OCI-LY1 (cell line): ENCODE measurements at regions not wholly inside any gene's neighbourhood (a gene's known extent, or its start where the extent isn't known, plus 50 kb on each side); places are given as distances from the start of the nearest gene placed in this dataset.

ENCODE experiments used
- EZH2 ChIP-seq: fragments of 200-600 bp; sonication (generic), shearing (Covaris generic); IDR thresholded peaks from 2 replicates; pipeline ENCODE4 v1.8.0; 2017; ENCODE audit warnings: borderline replicate concordance, mixed run types, mild to moderate bottlenecking, antibody characterized with exemption, low read length, moderate library complexity, mixed read lengths
- TF ChIP-seq, protein P1 (sequence below): fragments of 200-600 bp; sonication (generic), shearing (Covaris generic); IDR thresholded peaks from 2 replicates; pipeline ENCODE4 v1.5.1; 2017; ENCODE audit warnings: mild to moderate bottlenecking, antibody characterized with exemption, low read length, moderate library complexity, mixed read lengths

DNA sequence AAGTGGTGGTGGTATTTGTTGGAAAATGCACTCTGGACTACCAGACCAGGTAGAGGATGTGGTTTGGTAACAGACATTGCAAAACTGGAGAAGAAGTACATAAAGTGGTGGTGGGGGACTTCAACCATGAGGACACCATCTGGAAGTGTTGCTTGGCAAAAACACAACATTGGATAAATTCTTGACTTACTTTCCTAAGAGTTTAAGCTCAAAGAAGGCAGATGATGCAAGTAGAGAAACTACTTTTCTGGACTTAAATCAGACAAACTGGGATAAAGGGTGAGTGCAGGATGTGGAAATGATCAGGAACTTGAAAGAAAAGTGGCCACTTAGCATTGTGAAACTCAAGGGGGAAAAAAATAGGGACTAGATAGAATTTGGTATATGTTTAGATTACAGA lies 487.4 kb downstream of the ZEB2 start:
- TF ChIP-seq, protein P1, sequence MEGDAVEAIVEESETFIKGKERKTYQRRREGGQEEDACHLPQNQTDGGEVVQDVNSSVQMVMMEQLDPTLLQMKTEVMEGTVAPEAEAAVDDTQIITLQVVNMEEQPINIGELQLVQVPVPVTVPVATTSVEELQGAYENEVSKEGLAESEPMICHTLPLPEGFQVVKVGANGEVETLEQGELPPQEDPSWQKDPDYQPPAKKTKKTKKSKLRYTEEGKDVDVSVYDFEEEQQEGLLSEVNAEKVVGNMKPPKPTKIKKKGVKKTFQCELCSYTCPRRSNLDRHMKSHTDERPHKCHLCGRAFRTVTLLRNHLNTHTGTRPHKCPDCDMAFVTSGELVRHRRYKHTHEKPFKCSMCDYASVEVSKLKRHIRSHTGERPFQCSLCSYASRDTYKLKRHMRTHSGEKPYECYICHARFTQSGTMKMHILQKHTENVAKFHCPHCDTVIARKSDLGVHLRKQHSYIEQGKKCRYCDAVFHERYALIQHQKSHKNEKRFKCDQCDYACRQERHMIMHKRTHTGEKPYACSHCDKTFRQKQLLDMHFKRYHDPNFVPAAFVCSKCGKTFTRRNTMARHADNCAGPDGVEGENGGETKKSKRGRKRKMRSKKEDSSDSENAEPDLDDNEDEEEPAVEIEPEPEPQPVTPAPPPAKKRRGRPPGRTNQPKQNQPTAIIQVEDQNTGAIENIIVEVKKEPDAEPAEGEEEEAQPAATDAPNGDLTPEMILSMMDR, result no peak
- no peak for TF ChIP-seq EZH2
